GM19438 (cell line): ENCODE measurements at regions not wholly inside any gene's neighbourhood (a gene's known extent, or its start where the extent isn't known, plus 50 kb on each side); places are given as distances from the start of the nearest gene placed in this dataset.
"Not testable (repeated sequence)": the region's sequence is repeated elsewhere in the genome, so short reads cannot be mapped to it uniquely, and the experiment has no call there.

Experiments used
- ATAC-seq: cut with Tn5 transposase; IDR thresholded peaks from one replicate; pipeline ENCODE4 v1.9.1; 2021; ENCODE audit warnings: low read depth; ENCODE audit not compliant: unreplicated experiment

- not testable (repeated sequence) for ATAC-seq
Observed at GRCh38 chr3:102357313-102357712, 77.5 kb upstream of the ZPLD1 start.

GRCh38 chr3:102360183-102360860 lies 74.5 kb upstream of the ZPLD1 start:
- no peak for ATAC-seq

GRCh38 chr3:102361101-102361500 lies 73.7 kb upstream of the ZPLD1 start:
- no peak for ATAC-seq

- ATAC-seq = not testable (repeated sequence)
Observed at GRCh38 chr3:102366116-102366515, 68.7 kb upstream of the ZPLD1 start.

GRCh38 chr3:102374863-102375634 lies 59.8 kb upstream of the ZPLD1 start:
- no peak for ATAC-seq

GRCh38 chr3:102378216-102378615 lies 56.6 kb upstream of the ZPLD1 start:
- no peak for ATAC-seq

- ATAC-seq = not testable (repeated sequence)
Observed at GRCh38 chr3:102382201-102382600, 52.6 kb upstream of the ZPLD1 start.
